ENCODE measurements at regions not wholly inside any gene's neighbourhood (a gene's known extent, or its start where the extent isn't known, plus 50 kb on each side); places are given as distances from the start of the nearest gene placed in this dataset.

DNA sequence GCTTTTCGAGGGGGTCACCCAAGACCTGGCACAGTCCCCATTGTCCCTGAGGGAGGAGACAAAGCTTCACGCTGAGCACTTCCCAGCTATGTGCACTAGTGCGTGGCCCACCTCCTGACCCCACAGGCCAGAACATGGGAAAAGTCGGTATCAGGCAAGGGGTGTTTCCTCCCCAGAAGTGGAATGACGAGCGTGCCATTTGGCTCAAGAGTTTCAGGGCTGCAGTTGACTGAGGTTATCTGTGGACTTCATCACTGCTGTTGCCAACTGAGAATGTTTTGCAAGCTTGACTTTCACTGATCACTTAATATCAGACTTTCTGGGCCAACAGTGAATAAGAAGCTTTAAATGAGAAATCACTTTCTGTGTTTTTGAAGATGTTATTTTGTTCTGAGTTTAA lies 137.0 kb upstream of the AFDN start:
- TF ChIP-seq, protein P1, sequence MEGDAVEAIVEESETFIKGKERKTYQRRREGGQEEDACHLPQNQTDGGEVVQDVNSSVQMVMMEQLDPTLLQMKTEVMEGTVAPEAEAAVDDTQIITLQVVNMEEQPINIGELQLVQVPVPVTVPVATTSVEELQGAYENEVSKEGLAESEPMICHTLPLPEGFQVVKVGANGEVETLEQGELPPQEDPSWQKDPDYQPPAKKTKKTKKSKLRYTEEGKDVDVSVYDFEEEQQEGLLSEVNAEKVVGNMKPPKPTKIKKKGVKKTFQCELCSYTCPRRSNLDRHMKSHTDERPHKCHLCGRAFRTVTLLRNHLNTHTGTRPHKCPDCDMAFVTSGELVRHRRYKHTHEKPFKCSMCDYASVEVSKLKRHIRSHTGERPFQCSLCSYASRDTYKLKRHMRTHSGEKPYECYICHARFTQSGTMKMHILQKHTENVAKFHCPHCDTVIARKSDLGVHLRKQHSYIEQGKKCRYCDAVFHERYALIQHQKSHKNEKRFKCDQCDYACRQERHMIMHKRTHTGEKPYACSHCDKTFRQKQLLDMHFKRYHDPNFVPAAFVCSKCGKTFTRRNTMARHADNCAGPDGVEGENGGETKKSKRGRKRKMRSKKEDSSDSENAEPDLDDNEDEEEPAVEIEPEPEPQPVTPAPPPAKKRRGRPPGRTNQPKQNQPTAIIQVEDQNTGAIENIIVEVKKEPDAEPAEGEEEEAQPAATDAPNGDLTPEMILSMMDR (IDR thresholded peaks at IDR 0.05): no peak
- no peak for TF ChIP-seq POLR2A (IDR thresholded peaks at IDR 0.05)

Data from thyroid gland (tissue), 4 donors.